ENCODE measurements at regions not wholly inside any gene's neighbourhood (a gene's known extent, or its start where the extent isn't known, plus 50 kb on each side); places are given as distances from the start of the nearest gene placed in this dataset.
"Not testable (repeated sequence)": the region's sequence is repeated elsewhere in the genome, so short reads cannot be mapped to it uniquely, and the experiment has no call there.

DNA sequence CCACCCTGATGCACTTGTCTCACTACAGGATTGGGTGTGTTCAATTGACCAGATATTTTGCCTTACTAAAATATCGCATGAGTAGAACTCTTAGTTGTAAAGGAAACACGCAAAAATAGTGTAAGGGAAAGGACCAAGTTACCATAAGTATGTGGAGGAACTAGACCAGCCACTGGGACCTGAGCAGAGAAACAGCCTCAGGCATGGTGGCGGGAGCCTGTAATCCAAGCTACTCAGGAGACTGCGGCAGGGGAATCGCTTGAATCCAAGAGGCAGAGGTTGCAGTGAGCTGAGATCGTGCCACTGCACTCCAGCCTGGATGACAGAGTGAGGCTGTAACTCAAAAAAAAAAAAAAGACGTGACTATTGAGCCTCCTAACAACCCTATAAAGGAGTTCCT is 117.9 kb upstream of the SPATA31C2 start:
- Mint-ChIP-seq H3K27ac (ENCODE audit: unreplicated experiment) (no peak overlapping the region), H3K9me3 (peaks cover 6% of the 10 kb centered on the region), H3K4me3 (no peak overlapping the region), H3K4me1 (peaks cover 17% of the 10 kb centered on the region), H3K27me3 (ENCODE audit: low read depth) (no peaks in the 10 kb centered on the region), H3K36me3 (ENCODE audit: low read depth) (peaks cover 5% of the 10 kb centered on the region)
- TF ChIP-seq, protein P1, sequence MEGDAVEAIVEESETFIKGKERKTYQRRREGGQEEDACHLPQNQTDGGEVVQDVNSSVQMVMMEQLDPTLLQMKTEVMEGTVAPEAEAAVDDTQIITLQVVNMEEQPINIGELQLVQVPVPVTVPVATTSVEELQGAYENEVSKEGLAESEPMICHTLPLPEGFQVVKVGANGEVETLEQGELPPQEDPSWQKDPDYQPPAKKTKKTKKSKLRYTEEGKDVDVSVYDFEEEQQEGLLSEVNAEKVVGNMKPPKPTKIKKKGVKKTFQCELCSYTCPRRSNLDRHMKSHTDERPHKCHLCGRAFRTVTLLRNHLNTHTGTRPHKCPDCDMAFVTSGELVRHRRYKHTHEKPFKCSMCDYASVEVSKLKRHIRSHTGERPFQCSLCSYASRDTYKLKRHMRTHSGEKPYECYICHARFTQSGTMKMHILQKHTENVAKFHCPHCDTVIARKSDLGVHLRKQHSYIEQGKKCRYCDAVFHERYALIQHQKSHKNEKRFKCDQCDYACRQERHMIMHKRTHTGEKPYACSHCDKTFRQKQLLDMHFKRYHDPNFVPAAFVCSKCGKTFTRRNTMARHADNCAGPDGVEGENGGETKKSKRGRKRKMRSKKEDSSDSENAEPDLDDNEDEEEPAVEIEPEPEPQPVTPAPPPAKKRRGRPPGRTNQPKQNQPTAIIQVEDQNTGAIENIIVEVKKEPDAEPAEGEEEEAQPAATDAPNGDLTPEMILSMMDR (conservative IDR thresholded peaks at IDR 0.05) = no peak
- no peak for DNase-seq (ENCODE audit: low read depth, low spot score)

DNA sequence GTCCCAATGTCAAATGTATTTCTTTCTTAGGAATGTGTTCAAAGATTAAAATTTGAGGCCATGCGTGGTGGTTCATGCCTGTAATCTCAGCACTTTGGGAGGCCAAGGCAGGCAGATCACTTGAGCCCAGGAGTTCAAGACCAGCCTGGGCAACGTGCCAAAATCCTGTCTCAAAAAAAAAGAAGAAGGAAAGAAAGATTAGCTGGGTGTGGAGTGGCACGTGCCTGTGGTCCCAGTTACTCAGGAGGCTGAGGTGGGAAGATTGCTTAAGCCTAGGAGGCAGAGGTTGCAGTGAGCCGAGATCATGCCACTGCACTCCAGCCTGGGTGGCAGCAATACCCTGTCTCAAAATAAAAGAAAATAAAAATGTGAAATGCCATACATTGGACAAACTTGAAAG is 117.5 kb upstream of the SPATA31C2 start:
- H3K9me3 Mint-ChIP-seq = peaks cover 10% of the 10 kb centered on the region
- not testable (repeated sequence) for H3K27ac Mint-ChIP-seq (ENCODE audit: unreplicated experiment); DNase-seq (ENCODE audit: low read depth, low spot score); H3K4me3 Mint-ChIP-seq; H3K27me3 Mint-ChIP-seq (ENCODE audit: low read depth); H3K36me3 Mint-ChIP-seq (ENCODE audit: low read depth)
- H3K4me1 Mint-ChIP-seq = peaks cover 17% of the 10 kb centered on the region

DNA sequence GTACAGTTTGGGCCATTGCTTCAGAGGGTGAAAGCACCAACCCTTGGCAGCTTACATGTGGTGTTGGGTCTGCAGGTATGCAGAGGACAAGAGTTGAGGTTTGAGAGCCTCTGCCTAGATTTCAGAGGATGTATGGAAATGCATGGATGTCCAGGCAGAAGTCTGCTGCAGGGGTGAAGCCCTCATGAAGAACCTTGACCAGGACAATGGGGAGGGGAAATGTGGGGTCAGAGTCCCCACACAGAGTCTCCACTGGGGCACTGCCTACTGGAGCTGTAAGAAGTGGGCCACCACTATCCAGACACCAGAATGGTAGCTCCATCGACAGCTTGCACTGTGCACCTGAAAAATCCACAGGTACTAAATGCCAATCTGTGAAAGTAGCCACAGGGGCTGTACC is 113.6 kb upstream of the SPATA31C2 start:
- Mint-ChIP-seq H3K27me3 (ENCODE audit: low read depth) (peaks cover 13% of the 10 kb centered on the region), H3K4me1 (no peaks in the 10 kb centered on the region), H3K27ac (ENCODE audit: unreplicated experiment) (no peak overlapping the region), H3K4me3 (no peak overlapping the region), H3K9me3 (peaks cover 25% of the 10 kb centered on the region), H3K36me3 (ENCODE audit: low read depth) (peaks cover 15% of the 10 kb centered on the region)
- TF ChIP-seq, protein P1 (conservative IDR thresholded peaks at IDR 0.05) = no peak
- DNase-seq (ENCODE audit: low read depth, low spot score) = no peak

DNA sequence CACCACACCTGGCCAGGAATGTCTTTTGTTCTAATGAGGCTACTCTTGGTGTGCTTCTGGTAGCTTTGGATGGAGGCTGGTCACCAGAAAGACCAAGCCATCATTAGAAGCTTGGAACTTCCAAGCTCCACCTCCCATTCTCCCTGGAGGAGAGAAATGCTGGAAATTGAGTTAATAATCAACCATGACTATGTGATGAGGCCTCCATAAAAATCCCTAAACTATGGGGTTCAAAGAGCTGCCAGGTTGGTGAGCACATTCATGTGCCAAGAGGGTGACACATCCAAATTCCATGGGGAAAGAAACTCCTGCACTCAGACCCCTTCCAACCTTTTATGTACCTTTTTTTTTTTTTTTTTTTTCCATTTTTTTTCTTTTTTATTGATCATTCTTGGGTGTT is 105.5 kb upstream of the SPATA31C2 start:
- H3K4me1 Mint-ChIP-seq = no peaks in the 10 kb centered on the region
- TF ChIP-seq, protein P1 (conservative IDR thresholded peaks at IDR 0.05) = no peak
- H3K27ac Mint-ChIP-seq (ENCODE audit: unreplicated experiment) = no peak overlapping the region
- H3K36me3 Mint-ChIP-seq (ENCODE audit: low read depth) = no peaks in the 10 kb centered on the region
- peaks cover 4% of the 10 kb centered on the region for H3K27me3 Mint-ChIP-seq (ENCODE audit: low read depth)
- no peak for DNase-seq (ENCODE audit: low read depth, low spot score)
- H3K9me3 Mint-ChIP-seq = peaks cover 8% of the 10 kb centered on the region
- H3K4me3 Mint-ChIP-seq = no peak overlapping the region

DNA sequence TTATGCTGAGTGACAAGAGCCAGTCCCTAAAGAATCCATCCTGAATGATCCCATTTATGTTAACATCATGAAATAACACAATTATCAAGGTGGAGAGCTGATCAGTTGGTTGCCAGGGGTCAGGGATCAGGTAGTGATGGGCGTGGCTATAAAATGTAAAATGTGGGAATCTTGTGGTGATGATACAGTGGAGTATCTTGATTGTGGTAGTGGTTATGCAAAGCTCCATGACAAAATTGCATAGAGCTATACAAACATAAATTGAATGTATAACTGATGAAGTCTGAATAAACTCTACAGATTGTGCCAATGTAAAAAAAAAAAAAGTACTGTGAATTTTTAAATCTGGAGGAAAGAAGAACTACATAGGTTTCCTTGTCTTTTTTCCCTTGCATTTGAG is 104.6 kb upstream of the SPATA31C2 start:
- Mint-ChIP-seq H3K9me3 (peaks cover 4% of the 10 kb centered on the region), H3K27me3 (ENCODE audit: low read depth) (no peaks in the 10 kb centered on the region)

DNA sequence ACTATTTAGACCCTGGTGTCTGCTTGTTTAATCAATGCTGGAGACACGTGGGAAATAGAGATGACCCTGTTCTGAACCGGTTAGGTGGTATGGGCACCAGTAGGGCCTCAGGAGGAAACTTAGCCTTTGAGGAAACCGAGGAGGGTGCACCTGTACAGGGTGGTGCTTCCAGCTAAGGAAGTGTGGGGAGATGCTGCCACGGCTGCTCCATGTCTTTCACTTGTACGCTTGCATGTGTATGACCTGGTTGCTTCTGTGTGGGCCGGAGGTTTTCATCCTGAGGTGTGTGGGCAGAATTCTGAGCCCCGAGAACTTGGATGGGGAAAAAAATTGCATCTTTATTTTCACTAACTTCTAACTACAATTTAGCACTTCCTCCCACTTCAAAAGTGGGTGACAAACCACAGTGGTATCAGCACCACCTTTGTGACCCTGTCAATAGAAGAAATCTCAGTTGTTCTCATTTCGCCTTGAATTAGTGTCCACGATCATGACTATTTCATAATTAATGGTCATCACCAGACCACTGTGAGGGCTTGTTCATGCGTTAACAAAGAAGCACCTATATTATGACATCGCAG is 99.8 kb upstream of the SPATA31C2 start:
- Mint-ChIP-seq H3K9me3 (no peaks in the 10 kb centered on the region), H3K4me1 (peaks cover 35% of the 10 kb centered on the region), H3K27me3 (ENCODE audit: low read depth) (no peaks in the 10 kb centered on the region), H3K27ac (ENCODE audit: unreplicated experiment) (no peak overlapping the region), H3K36me3 (ENCODE audit: low read depth) (no peaks in the 10 kb centered on the region), H3K4me3 (no peak overlapping the region)
- no peak for DNase-seq (ENCODE audit: low read depth, low spot score)
- TF ChIP-seq, protein P1 (conservative IDR thresholded peaks at IDR 0.05) = no peak

More for the DNA sequence above, 104.6 kb upstream of the SPATA31C2 start:
- TF ChIP-seq, protein P1 (conservative IDR thresholded peaks at IDR 0.05) = no peak
- no peak for DNase-seq (ENCODE audit: low read depth, low spot score)
- H3K36me3 Mint-ChIP-seq (ENCODE audit: low read depth) = no peaks in the 10 kb centered on the region
- peaks cover 2% of the 10 kb centered on the region for H3K4me1 Mint-ChIP-seq
- H3K27ac Mint-ChIP-seq (ENCODE audit: unreplicated experiment) = no peak overlapping the region
- H3K4me3 Mint-ChIP-seq = no peak overlapping the region
